GM21576 (cell line): ENCODE measurements at regions not wholly inside any gene's neighbourhood (a gene's known extent, or its start where the extent isn't known, plus 50 kb on each side); places are given as distances from the start of the nearest gene placed in this dataset.

Experiments used
- ATAC-seq: cut with Tn5 transposase; IDR thresholded peaks from one replicate; pipeline ENCODE4 v1.9.1; 2021; ENCODE audit warnings: mild to moderate bottlenecking, moderate library complexity; ENCODE audit not compliant: unreplicated experiment

DNA sequence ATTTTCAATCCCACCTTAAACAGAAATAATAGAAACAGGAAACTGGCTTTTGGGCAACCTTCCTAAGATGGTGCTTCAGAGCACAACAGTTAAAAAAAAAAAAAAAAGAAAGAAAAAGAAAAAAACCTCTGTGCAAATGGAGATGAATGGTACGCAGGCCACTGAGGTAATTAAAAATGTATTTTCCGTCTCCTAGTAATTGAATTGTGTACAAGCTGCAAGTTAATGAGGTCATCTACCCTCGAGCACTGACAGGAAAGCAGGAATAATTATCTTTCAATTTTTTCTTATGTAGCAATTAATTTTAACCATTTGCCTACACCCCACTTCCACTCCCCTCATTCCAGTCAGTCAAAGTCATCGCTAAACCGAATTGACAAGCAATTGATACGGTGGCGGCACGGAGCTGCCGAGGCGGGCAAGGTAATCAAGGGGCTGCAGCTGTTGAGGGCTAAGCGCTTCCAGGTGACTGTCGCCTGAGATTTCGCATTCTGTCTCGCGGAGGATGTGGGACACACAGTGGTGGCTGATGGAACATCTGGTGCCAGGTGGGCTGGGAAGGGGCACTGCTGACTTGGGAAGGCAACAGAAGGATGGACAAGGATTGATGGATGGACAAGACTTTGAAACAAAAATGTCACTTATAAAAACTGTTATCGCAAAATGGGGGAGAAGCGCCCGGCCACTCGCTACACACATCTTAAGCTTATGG is 109.4 kb downstream of the RCN1 start:
- ATAC-seq: no peak

DNA sequence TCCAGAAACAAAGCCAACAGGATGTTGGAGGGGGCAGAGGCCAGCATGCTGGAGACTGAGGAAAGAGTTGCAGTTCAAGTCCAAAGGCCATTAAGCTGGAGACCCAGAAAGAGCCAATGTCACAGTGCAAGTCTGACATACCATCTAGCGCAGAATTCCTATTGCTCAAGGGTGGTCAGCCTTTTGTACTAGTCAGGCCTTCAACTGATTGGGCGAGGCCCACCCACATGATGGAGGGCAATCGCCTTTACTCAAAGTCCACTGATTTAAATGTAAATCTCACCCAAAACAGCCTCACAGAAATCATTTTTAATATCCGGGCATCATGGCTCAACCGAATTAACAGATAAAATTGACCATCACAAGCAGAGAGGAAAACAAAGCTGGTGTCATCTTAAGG is 113.9 kb downstream of the RCN1 start:
- ATAC-seq: no peak

DNA sequence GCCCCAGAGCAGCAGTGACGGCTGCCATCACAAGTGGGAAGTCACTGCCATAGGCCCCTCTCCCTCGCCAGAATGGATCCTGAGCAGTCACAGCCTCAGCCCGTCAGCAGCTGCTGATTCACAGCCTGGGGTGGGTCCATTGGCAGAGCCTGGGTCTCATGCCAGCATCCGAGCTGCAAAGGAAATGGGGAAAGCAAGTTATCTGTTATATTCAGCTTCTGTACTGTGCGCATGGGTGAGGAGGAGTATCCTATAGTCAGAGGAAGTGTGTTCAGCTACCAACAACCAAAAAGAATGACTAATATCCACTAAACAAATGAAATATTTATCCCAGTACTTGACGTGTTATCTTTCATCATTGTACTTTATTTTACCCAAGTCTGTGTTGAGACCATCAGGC is 119.7 kb downstream of the RCN1 start:
- no peak for ATAC-seq

DNA sequence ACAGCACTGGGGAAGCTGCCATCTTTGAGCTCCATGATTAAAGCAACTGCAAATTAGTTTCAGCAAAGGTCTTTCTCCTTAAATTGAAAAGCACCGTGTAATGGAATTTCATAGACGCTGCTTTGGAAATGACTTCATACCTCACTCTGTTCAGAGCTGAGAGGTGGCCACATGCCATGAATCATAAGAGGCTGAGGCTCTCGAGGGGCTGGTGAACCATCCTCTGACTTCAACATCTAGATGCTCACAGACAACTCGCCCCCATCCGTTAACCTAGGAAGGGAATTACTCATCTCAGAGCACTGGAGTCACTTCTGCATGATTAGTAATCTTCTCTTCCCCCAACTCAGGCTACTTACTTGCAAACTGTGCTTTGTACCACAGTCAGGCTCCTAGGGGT is 122.3 kb downstream of the RCN1 start:
- no peak for ATAC-seq

DNA sequence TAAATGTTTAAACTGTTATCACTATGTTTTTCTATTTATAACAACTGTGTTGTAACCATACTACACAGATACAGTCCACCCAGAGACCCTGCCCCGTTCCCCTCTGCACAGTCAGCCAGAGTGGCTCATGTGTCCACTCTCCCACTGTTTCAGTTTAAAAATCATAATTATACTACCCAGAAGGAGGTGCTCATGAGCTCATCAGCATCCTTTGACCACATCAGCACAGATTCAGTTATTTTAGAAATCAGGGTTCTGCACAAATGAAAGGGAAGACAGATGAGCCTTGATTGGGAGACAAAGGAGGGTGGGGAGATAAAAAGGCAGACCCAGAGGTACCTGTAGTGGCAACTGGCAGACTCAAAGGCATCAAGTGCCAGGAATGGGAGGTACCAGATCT is 124.3 kb downstream of the RCN1 start:
- ATAC-seq: no peak

DNA sequence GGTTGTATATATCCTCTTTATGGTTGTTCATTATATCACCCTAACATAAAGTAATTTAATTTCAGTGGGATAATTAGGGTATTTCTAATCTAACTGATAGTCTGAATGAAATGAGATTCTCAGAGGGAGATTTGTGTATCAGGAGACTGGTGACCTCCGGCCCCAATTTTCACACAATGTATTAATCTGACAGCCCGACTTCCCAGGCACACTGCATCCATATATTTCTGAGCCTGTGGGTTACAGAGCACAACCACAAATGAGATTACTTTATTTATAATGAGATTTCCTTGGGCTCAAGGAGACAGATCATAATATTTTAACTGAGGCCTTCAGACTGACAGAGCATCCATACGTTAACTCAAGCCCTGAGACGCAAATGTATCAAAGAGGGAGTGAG is 125.9 kb downstream of the RCN1 start:
- ATAC-seq: no peak

DNA sequence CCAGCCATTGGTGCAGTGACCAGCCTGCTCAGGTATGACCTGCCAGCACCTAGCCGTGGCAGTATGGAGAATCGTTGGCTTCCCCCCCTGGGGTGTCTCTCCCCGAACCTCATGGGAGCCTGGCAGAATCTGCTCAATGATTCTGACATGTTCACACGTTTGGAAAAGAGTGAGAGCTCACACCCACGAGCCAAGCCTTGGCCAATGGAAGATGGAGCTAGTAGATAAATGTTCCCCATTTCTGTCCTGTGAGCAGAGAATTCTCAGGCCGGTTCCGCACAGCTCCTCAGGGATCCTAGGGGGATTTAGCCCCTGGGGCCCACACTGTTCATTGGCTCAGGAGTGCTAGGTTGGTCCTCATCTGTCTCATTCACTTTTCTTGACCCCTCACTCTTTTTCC is 128.4 kb downstream of the RCN1 start:
- no peak for ATAC-seq

DNA sequence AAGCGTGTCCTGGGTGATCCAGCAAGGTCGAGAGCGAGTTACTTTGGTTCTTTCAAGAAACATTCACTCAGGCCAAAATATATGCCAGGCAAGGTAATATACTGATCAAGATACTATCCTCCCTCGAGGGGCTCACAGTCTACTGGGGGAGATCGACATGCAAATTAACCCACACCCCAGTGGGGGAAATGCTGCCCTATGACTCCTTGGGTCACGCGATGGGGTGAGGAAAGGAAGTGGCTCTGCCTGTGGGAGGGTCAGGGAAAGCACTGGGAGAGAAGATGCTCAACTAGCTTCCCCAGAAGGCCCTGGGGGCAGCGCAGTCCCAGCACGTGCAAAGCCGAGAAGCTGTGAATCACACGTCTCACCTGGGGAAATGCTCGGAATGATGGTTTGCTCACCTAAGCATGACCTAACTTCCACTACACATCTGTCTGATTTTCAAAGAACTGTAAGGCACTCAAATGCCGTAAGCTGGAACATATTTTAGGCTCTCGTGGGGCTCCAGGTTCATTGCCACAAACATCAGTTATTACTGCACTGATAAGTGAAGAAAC is 130.7 kb downstream of the RCN1 start:
- no peak for ATAC-seq

DNA sequence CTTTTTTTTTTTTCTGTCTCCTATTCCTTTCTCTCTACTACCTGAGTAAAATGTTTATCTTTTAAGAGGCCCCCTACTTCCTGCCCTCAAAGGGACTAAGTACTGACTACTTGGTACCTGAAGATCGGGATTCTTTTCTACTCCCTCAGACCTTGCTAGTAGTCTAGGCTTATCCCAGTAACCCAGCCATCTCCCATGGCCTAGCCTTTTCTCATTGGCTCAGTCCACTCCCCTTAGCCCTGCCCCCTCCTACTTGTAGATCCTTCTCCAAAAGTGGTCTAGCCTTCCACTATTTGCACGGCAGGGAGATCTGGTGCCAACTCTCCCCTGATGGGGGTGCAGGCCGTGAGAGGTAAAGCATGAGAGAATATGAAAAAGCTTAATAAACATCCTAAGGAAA is 133.7 kb downstream of the RCN1 start:
- ATAC-seq: no peak

DNA sequence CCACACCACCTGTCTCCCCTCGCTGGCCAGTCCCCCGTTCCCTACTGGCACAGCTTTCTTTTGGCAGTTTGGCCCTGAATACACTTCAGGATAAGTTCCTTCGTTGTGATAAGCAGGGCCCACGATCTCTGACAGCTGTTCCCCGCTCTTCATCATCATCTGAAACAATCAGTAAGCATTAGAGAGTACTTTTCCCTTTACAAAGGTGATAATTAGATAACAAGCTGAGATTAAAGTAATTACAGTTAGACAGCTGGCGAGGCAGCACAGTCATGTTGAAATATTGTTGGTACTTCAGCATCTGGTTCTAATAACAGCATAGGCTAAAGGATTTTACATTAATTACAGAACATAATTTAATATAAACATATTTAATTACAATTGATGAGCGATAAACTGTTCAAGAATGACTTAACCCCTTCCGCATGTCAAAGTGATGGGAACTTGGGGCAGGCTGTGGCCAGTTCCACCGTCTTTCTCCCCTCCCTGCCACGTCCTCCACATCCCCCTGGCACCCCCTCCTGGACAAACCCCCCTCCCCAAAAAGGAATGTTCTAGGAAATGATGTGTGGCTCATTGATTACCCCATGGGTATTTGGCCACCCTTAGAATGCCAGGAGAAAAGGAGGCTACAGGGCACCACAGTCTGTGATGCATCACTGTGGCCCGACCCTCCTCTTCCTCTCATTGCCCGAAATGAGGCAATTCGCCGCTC is 134.9 kb downstream of the RCN1 start:
- no peak for ATAC-seq

DNA sequence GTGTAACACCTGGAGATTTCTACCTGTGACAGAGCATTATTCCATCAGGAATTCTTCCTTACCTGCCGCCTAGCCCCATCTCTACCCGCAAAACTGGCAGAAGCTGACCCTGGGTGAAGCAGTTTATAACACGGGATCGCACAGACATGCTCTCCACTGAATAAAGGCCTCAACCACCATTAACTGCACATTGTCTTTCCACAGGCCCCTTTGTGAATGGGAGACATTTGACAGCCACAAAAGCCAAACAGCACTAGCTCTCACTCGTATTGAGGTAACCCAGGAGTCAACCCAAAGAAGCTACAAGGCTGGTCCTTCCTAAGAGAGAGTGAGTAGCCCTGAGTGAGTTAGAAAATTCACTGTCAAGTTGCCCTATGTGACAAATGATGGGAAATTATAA is 135.6 kb downstream of the RCN1 start:
- ATAC-seq: no peak

DNA sequence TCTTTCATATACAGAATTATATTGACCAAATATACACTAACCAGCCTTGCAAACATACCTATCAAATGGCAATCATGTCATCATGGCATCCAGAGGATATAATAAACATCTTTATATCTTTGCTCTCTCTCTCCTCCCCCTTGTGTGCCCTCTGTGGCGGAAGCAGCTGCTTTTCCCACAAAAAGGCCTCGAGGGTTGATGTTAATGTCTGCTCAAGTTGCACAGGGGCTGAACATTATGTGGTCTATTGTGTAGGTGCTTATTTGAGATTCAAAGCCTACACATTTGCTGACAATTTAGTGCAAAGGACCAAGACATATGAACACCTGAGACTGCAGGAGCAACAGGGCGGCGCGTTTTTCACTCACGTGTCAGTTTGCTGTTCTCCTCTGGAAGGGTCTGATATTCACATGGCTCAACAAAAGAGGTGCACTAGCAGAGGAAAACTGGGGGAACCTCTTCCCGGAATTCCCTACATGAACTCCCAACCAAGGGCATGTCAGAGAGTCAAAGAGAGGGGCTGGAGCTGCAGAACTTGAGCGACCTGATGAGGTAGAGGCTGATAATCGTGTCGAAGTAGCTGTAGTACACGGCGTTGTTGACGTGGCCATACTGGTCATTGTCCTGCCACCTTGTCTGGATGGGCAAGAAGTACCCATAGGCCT is 138.8 kb downstream of the RCN1 start:
- ATAC-seq: no peak

DNA sequence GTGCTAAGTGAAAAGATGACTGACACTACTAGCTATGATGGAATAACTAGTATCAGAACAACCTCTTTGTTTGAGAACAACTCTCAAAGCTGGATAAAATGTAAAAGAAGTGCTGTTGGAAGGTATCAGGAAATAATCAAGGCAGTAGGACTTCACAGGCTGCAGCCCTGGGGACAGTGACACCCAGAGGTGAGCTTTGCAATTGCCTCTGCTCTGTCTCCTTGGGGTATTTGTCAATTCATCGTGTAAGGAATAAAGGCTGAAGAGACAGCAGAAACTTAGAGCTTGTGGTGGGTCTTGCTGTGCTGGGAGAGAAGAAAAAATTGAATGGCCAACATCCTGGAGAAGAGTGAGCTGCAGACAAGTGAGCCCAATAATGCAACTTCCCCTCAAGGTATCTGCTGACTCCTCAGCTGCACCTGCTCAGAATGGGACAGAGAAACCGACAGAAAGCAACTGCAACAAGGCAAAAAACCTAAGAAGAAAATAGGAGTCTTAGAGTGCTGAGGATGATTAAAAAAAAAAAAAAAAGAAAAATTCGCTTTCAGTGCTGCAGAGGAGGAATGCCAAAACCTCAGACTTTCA is 141.1 kb downstream of the RCN1 start:
- peak; percentile 98 for ATAC-seq

DNA sequence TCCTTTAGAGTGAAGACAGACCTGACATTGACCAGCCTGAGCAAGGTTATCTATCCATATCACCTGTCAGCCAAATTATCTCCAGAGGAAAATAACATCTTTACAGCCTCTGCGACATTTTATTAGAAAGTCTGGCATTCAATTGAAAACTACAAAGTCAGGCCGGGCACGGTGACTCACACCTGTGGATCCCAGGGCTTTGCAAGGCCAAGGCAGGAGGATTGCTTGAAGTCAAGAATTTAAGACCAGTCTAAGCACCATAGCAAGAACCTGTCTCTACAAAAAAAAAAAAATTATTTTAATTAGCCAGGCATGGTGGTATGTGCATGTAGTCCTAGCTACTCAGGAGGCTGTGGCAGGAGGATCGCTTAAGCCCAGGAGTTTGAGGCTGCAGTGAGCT is 141.6 kb downstream of the RCN1 start:
- no peak for ATAC-seq

DNA sequence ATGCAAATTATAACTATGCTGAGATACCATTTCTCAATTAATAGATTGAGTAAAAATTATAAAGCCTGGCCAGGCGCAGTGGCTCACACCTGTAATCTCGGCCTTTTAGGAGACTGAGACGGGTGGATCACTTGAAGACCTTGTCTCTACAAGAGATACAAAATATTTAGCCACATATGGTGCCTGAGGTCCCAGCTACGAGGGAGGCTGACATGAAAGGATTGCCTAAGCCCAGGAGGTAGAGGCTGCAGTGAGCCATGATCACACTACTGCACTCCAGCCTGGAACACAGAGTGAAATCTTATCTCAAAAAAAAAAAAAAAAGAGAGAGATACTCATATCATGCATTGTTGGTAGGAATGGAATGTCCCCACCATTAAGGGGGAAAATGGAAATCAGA is 142.4 kb downstream of the RCN1 start:
- ATAC-seq: no peak

DNA sequence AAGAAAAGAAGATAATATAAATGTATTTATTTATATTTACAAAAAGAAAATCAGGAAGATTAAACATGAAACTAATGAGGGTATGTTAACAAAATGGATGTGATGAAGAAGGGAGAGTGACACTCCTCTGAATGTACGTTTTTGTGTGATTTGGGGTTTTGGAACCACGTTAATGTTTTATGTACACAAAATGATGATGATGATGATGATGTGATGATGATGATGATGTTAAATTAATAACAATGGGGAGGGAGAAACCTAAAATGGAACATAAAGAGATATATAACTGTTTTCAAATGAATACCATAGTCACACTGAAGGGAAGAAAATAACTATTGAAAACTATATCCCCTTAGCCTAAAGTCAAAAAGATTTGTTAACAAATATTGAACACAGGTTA is 143.1 kb downstream of the RCN1 start:
- ATAC-seq: no peak

DNA sequence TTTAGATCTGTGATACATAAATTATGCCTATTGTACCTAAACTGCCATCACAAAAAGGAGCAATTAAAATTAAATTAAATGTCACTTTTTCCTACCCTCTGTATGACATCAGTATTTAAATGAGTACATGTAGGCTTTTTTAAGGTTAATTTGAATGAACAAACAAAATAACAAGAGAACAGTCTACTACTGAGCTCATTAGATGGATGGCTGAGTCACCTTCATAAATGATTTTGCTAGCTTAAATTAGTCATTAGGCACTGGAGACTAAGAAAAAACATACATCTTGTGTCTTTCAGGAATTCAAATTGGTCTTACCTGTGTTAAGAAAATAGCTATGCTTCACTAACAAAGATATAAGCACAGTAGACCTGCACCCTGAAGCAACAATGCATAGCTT is 153.6 kb downstream of the RCN1 start:
- no peak for ATAC-seq

DNA sequence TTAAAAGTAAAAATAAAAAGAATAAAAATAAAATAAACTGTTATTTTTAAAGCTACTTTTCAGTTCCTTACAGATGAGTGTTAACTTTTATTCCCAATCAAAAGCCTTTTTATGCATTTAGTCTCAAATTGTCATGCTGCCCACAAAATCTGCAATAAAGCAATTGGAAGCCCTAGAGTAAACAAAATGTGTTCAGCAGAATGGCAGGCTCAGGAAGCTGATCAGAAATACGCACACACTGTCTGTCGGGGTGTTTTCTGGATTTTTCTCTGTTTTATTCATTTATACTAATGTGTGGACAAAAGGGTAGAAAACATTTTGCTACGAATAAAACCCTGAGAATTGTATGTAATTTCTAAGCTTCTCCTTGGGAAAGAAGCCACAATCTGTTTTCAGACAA is 162.8 kb downstream of the RCN1 start:
- no peak for ATAC-seq

DNA sequence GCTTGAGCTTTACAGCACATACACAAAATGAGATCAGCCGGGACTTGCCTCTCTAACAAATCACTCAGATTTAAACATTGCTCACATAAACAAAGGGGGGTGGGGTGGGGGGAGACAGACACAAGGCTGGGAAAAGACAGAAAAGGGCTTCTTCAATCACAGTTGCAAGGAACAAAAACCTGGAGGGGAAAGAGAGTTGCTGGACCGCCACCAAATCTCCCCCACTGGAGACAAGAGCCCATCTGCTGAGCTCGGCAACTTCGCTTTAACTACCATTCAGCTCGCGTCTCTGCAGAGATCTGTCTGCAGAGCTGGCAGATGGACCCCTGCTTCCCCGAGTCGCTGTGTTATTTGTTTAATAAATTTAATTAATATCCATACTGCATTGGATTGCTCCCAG is 165.0 kb downstream of the RCN1 start:
- ATAC-seq: no peak

DNA sequence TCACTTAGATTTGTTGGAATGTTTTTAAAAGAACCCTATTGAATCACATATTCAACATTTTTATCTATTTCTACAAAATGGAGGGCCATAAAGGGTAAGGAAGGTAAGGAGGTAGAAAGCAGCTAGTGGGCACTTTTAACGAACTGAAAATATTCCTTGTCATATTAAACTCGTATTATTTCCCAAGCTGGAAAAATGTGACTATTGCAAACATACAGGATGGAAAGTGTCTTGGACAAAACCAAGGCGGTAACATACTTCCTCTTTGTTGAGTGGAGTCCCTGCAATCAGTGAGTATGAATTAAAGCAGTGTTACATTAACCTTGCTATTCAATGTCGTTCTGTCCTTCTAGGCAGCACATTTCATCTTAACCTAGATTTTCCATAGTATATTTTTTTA is 165.6 kb downstream of the RCN1 start:
- ATAC-seq: no peak

DNA sequence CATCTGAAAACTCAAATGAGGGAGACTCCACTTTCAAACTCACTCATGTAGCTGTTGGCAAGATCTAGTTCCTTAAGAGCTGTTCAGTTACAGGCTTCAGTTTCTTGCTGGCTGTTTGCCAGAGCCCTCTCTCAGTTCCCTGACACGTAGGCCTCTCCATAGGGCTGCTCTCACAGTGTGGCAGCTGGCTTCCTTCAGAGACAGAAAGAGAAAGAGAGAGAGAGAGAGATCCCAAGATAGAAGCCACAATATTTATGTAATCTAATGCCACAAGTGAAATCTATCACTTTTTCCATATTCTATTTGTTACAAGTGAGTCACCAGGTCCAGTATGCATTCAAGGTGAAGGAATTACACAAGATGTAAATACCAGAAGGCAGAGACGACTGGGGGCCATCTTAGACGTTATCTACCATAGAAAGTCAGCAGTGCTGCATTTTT is 168.8 kb downstream of the RCN1 start:
- peak; percentile 98 for ATAC-seq

DNA sequence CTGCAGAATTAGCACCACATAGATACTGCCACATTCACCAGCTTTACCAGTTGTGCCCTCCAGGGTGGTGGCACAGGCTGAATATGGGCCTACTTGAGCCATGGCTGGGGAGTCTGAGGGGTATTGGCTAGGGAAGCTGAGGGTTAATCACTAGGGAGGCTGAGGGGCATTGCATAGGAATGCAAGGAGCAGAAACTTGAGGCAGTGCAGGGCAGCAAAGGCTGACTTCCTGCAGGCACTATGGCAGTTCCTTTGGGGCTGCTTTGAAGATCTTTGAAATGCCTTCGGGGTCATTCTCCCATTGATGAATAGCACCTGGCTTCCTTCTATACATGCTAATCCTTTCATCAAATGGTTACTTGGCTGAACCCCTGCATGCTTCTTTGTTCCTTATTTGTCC is 171.5 kb downstream of the RCN1 start:
- ATAC-seq: no peak
